ENCODE measurements at regions not wholly inside any gene's neighbourhood (a gene's known extent, or its start where the extent isn't known, plus 50 kb on each side); places are given as distances from the start of the nearest gene placed in this dataset.
A peak's percentile ranks its signal among the peaks of the same experiment; 100 is the strongest.
"Not testable (repeated sequence)": the region's sequence is repeated elsewhere in the genome, so short reads cannot be mapped to it uniquely, and the experiment has no call there.

GRCh38 chr1:185439727-185440415, 122.8 kb upstream of the IVNS1ABP start:
- peak; percentile 56 for DNase-seq (ENCODE audit: low read depth, low spot score)

- DNase-seq (ENCODE audit: low read depth, low spot score) = peak; percentile 7
Observed at GRCh38 chr1:185438936-185439335, 121.9 kb upstream of the IVNS1ABP start.

GRCh38 chr1:185435696-185436379, 118.8 kb upstream of the IVNS1ABP start:
- no peak for DNase-seq (ENCODE audit: low read depth, low spot score)

GRCh38 chr1:185434721-185435120, 117.7 kb upstream of the IVNS1ABP start:
- no peak for DNase-seq (ENCODE audit: low read depth, low spot score)

GRCh38 chr1:185433667-185434066, 116.6 kb upstream of the IVNS1ABP start:
- no peak for DNase-seq (ENCODE audit: low read depth, low spot score)

- no peak for DNase-seq (ENCODE audit: low read depth, low spot score)
Observed at GRCh38 chr1:185432948-185433347, 115.9 kb upstream of the IVNS1ABP start.

GRCh38 chr1:185431612-185432011, 114.6 kb upstream of the IVNS1ABP start:
- no peak for DNase-seq (ENCODE audit: low read depth, low spot score)

GRCh38 chr1:185429668-185430067, 112.6 kb upstream of the IVNS1ABP start:
- DNase-seq (ENCODE audit: low read depth, low spot score) = not testable (repeated sequence)

- no peak for DNase-seq (ENCODE audit: low read depth, low spot score)
Observed at GRCh38 chr1:185427776-185428175, 110.7 kb upstream of the IVNS1ABP start.

- no peak for DNase-seq (ENCODE audit: low read depth, low spot score)
Observed at GRCh38 chr1:185427264-185427663, 110.2 kb upstream of the IVNS1ABP start.

- DNase-seq (ENCODE audit: low read depth, low spot score) = peak; percentile 42
Observed at GRCh38 chr1:185426848-185427247, 109.8 kb upstream of the IVNS1ABP start.

GRCh38 chr1:185425163-185425562, 108.1 kb upstream of the IVNS1ABP start:
- DNase-seq (ENCODE audit: low read depth, low spot score) = no peak

GRCh38 chr1:185421485-185422107, 104.6 kb upstream of the IVNS1ABP start:
- no peak for DNase-seq (ENCODE audit: low read depth, low spot score)

- DNase-seq (ENCODE audit: low read depth, low spot score) = no peak
Observed at GRCh38 chr1:185420588-185421081, 103.6 kb upstream of the IVNS1ABP start.

- DNase-seq (ENCODE audit: low read depth, low spot score) = no peak
Observed at GRCh38 chr1:185419718-185420117, 102.7 kb upstream of the IVNS1ABP start.

- DNase-seq (ENCODE audit: low read depth, low spot score) = no peak
Observed at GRCh38 chr1:185418472-185418871, 101.4 kb upstream of the IVNS1ABP start.

GRCh38 chr1:185412385-185413087, 95.5 kb upstream of the IVNS1ABP start:
- no peak for DNase-seq (ENCODE audit: low read depth, low spot score)

GRCh38 chr1:185409763-185410528, 92.9 kb upstream of the IVNS1ABP start:
- no peak for DNase-seq (ENCODE audit: low read depth, low spot score)

- no peak for DNase-seq (ENCODE audit: low read depth, low spot score)
Observed at GRCh38 chr1:185409345-185409744, 92.3 kb upstream of the IVNS1ABP start.

- peak; percentile 29 for DNase-seq (ENCODE audit: low read depth, low spot score)
Observed at GRCh38 chr1:185408700-185409270, 91.7 kb upstream of the IVNS1ABP start.

- DNase-seq (ENCODE audit: low read depth, low spot score) = no peak
Observed at GRCh38 chr1:185406691-185407009, 89.6 kb upstream of the IVNS1ABP start.
